Glomerular visceral epithelial cell (primary cell): ENCODE measurements at regions not wholly inside any gene's neighbourhood (a gene's known extent, or its start where the extent isn't known, plus 50 kb on each side); places are given as distances from the start of the nearest gene placed in this dataset.

ENCODE experiments used
- DNase-seq: peaks from one replicate; pipeline ENCODE4 v3.0.0-alpha.2; 2016; ENCODE audit errors: extremely low spot score

DNA sequence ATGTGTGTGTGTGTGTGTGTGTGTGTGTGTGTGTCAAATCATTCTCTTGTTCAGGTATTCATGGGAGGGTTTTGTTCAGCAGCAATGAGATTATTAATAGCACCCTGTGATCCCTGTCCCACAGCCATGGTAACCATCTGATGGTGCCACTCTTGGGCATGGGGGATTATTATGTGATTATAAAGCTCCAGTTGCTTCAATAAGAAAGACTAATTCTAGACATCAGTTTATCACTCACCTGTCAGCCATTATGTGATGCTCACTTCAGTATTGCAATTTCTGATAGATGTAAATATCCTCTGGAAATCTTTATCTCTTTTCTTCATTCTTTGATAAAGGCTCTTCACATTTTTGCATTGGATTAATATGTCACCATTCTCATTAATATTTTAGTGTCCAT is 145.9 kb upstream of the POU1F1 start:
- DNase-seq, result no peak

DNA sequence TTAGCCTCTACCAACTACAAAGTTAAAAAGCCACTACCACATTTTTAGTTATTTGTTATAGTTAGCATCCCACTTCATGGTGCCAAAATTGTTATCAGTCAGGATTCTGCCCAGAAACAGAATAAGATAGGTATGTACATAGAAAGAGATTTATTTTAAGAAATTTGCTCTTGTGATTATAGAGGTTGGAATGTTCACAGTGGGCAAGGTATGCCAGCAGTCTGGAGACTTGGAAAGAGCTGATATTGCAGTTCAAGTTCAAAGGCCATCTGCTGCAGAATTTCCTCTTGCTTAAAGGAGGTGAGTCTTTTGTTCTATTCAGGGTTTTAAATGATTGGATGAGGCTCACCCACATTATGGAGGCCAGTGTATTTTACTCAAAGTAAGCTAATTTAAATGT is 143.8 kb upstream of the POU1F1 start:
- no peak for DNase-seq

DNA sequence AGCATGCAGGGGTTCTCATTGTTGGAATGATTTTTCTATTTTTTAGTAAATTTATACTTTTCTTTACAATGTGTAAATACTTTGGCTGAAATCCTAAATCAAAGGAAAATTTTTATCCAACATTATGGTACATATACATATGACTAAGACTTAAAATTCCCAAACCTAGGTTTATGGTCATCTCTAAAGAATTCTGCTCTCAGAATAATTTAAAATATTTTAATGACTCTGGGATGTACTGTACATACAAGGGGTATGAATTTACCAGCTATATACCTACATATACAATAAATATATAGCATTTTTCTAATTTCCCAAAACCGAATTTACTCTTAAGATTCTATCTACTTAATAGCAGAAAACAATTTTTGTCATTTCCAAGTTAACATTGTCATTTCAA is 137.9 kb upstream of the POU1F1 start:
- no peak for DNase-seq

DNA sequence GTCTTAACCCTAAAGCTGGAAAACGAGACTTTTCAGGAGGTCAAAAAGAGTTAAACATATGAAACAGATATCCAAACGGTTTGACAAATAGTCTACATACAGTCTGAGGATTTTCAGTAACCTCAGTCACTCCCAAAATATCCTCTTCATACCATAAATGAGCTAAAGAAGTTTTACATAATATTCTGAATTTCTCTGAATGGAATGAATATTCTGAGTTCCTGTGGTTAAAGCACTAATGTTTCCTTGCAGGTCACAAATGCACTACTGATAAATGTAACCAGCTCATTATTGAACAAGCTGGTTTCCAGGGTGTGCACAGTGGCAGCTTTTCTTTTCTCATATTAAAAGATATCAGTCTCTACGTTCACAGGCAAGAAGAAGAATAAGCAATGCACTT is 137.4 kb upstream of the POU1F1 start:
- DNase-seq, result no peak

DNA sequence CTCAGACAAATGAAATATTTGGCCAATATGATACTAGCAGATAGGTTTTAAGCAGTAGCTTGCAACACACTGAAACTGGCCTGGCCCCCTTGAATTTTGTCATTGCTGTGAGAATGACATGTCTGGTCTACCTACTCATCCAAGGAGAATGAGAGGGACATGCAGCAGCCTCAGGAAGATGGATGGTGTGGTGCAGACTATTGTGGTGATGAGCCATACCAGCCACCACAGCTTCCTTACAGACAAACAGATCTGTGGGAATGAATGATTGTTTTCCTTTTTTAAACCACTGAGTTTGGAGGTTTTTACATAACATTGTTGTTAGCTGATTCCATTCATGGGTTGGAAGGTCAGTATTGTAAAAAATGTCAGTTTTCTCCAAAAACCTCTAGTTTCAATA is 133.7 kb upstream of the POU1F1 start:
- DNase-seq, result no peak

DNA sequence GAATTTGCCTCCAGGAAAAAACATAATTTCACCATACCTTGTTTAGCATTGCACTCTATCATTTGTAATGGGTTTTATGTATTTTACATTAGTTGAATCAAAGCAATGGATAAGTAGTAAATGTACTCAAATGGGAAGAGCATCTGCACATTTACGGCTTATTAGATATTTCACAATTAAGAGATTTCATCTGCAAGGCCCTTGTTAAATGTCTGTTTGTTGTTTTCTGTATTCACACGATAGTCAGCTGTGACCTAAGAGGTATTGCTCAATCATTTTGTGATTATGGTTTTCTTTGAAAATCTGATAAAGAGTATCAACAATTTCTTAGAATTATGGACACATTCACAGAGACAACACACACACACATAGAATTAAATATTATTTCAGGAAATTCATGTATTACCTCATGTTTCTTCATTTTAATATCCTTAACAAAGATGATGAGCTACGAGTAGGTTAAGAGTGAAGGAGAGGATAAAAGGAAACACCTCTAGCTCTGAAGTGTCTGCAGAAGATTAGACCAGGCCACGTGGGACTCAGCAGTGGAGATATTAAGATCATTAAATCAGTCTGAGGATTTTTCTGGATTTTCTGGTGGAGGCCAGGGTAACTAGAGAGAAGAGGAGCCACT is 121.9 kb upstream of the POU1F1 start:
- DNase-seq, result no peak

DNA sequence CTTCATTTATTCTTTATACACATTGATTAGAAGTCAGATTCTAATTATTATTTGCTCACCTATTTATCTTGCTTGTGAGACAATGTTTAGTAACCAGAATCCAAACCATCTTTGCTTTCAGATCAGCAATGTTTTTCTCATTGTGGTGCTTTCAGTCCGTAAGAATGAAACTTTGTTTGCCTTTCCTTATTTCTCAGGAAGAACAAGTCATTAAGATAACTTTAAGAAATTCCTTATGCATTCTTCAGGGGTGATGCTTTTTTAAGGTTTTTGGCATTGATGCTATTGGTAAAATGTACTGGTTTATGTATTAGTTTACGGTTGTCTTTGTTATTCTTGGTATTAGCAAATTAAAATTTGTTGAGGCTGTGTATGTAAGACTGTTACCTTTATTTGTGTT is 120.8 kb upstream of the POU1F1 start:
- DNase-seq, result no peak

DNA sequence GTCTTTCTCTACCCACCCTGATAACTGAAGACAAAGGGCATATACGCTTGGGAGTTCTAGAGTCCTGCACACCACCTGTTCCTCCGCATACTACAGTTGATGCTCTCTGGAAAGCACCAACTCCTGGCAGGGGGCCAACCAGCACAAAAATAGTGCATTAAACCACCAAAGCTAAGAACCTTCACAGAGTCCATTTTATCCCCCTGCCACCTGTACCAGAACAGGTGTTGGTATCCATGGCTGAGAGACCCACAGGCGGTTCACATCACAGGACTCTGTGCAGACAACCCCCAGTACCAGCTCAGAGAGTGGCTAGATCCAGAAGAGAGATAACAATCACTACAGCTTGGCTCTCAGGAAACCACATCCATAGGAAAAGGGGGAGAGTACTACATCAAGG is 114.4 kb upstream of the POU1F1 start:
- DNase-seq, result no peak

DNA sequence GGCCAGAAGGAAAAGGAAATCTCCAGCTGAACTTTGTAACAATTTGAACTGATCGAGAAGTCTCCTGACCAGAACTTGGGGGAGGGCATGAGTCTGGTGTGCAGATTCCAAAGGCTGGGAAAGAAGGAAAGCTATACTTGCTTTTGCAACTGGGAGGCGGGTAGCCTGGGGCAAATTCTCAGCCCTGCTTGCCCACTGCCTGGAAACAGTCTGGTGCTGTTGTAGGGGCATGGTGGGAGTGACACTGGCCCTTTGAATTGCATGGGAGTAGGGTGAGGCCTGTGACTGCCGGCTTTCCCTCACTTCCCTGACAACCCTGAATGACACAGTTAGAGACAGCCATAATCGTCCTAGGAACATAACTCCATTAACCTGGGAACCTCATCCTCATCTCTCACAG is 114.0 kb upstream of the POU1F1 start:
- DNase-seq, result no peak

DNA sequence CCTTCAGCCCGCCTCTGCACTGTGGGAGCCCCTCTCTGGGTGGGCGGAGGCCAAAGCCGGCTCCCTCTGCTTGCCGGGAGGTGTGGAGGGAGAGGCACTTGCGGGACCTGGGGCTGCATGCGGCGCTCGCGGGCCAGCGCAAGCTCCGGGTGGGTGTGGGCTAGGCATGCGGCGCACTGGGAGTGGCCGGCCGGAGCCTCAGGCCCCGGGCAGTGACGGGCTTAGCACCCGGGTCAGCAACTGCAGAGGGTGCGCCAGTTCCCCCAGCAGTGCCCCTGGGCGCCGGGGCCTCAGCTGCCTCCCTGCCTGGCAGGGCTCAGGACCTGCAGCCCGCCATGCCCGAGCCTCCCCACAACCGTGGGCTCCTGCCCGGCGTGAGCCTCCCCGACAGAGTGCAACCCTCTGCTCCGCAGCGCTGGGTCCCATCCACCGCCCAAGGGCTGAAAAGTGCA is 98.9 kb upstream of the POU1F1 start:
- DNase-seq, result no peak

DNA sequence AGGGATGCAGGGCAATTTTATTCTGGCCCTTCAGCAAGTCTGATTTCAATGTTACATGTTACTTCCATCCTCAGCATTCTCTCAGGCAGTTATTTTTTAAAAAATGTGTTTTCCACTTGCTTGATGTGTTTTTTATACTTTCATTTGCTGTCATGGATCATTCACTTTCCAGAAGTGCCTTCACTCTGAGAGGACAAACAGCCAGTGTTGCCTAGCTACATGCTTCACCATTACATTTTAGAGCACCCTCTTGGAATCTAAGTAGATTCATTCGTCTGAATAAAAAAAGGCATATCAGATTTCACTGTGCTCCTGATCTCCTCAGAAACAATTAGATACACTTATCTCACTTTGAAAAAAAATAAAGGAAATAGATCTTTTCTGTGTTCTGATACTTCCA is 93.6 kb upstream of the POU1F1 start:
- DNase-seq, result no peak

DNA sequence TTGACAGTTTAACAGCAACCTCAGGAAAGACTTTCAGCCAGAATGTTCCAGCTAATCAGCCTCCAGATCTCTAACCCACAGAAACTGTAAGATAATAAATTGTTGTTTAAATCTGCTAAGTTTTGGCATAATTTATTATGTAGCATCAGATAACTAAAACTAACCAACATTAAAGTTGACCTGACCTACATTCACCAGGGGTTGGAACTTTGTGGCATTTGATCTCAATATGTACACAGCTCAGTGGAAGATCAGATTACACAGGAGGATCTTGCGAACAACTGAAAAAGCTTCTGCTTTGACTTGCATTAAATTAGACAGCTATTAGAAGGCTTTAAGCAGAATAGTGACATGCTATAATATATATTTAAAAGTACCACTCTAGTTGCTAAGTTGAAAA is 91.4 kb upstream of the POU1F1 start:
- DNase-seq, result no peak

DNA sequence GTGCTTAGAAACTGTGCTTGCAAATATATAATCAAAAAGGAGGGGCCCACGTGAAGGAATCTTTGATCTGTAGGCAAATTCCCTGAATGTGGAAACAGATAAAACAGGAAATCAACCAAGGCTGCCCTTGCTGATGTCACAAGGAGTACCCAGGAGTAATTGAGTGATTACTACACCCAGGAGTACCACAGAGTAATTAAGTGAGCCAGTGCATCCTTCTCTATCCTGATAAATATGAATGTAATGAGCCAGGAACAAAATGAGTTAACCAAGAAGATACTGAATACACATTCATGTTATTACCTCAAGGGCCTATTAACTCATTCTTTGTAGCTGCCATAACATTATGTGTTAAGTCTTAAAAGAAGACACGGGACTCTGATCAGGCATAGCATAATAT is 87.3 kb upstream of the POU1F1 start:
- DNase-seq, result no peak

DNA sequence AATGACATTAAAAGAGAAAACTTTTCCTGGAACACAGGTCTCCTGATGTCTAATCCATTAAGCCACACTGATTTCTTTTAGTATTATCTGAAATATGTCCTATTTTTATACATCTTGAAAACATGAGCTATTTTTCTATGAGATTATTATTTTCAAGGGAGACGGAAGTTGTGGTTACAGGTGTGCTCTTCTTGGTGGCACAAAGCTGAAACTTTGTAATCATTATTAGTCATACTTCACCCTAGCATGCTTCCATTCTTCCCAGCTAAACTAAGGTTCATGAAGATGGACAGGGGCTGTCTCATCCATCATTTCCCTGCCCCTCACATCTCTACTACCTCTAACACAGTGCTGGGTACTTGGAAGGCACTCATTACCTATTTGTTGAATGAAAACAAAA is 85.6 kb upstream of the POU1F1 start:
- no peak for DNase-seq

DNA sequence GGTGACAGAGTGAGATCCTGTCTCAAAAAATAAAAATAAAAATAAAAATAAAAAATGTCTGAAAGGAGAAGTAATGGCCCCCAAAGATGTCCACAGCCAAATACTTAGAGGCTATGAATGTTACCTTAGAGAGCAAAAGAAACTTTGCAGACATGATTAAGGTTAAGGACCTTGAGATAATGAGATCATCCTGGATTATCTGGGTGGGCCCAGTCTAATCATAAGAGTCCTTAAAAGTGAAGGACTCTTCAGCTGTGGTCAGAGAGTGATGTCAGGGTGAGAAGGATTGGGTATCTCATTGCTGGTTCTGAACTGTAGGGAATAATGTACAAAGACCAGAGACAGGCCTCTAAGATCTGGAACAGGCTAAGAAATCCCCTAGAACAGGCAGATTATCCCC is 84.9 kb upstream of the POU1F1 start:
- no peak for DNase-seq

DNA sequence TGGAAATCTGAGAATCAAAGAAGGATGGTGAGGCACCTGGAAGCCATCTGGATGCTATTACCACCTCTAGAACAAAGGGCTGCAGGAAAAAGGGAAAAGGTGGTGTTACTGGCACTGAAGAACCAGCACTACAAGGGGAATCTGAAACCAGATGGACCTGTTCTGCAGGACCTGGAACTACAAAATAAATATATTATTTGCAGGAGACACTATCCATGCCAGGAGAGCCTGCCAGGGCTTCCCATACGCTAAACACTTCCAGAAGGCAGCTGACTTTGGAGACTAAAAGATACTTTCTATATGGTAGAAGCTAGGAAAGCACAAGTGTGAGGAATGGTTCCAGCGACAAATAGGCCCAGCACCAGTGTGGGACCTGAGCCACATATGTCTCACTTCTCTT is 83.4 kb upstream of the POU1F1 start:
- no peak for DNase-seq

DNA sequence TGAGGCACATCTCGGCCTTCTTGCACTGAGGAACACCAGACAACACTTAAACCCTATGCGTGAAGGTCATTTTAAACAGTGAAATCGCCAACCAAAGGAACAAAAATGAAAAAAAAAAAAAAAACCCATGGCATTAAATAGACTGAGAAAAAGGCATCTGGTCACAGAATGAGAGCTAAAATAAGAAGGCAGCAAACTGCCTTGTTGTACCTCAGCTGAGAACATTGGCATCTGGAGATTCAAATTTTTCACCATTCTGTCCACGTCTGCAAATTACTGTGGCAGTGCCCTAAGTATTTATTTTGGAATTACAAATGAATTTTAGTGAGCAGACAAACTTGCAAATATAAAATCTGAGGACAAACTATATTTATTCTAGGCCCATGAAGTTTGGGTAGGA is 82.6 kb upstream of the POU1F1 start:
- no peak for DNase-seq

DNA sequence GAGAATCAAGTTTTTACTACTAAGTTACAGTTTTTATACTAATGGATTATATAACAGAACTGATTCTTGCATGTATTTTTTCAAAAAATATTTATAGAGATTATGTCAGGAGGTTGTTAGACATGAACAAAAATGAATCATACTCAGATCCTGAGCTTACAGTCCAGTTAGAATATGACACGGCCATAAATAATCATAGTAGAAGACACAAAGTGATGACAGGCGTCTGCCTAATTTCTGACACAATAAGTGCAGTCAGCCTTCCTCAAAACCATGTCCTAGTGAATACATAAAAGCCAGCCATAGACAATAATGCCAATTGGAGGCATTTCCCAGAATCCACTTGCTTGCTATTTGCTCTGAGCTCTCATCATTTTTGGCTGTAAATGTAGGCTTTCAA is 81.7 kb upstream of the POU1F1 start:
- DNase-seq, result no peak

DNA sequence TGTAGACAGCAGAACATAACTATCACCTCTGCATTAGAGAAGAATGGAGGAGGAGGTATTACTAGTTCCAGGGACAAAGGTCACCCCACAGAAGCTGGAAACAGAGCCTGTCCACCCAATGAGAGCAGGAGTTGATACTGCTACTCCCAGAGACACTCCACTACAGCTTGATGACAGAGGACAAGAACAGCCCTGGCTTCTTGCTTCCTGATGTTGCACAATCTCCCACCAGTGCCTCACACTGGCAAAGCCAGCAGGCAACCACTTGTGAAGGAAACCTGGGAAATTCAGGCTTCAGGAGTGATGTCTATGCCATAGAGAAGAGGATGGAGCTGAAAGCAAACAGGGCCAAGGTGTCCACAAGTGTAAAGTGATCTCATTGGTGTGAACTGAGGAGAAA is 78.0 kb upstream of the POU1F1 start:
- no peak for DNase-seq

DNA sequence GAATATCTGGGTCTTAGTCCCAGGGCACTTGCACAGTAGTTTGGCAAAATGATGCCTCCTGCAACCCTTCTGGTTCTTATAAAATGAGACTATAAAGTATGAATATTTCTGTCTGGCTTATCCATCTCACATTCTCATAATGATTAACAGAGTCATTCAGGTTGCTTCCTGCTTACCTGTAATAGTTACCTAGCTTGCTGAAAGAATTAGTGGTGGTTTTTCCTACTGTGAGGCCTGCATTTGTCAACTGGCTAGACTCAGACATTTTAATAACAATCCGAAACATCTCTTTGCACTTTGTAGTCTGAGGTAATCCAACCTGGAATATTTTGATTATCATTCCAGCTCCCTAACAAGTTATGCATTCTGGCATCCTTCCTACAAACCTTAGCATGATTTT is 75.6 kb upstream of the POU1F1 start:
- no peak for DNase-seq

DNA sequence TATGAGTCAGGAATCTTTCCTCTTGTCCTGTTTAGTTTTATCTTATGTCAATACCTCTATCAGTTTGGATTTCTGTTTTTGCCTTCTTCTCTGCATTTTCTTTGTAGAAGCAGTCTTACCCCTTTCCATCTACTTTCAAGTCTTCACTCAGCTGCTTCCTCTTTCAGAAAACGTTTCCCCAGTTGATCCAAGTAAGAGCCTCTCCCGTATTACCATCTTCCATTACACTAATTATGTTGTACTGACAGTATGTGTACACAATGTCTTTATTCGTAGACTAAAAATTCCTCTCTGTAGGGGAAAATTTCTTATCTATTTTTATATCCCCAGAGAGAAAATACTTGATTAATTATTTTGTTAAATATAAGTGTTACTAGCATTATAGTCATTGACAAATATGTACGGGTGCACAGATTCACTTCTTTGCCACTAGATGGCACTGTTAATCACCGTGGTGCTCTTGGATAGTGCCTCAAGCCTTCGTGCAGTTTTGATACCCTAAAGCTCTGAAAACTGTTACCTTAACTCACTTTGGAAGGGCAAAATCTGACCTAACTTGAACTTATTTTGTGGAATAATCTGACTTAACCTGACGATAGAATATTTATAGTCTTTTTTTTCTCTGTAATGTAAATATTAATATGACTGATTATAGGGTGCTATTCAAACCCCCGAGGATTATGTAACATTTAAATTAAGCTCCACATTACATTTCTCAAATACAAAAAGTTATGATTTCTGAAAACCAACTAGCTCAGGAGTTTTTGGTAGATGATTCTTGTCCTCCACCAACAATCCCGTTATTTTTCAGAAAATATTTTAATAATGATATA is 74.2 kb upstream of the POU1F1 start:
- DNase-seq, result peak; percentile 44

DNA sequence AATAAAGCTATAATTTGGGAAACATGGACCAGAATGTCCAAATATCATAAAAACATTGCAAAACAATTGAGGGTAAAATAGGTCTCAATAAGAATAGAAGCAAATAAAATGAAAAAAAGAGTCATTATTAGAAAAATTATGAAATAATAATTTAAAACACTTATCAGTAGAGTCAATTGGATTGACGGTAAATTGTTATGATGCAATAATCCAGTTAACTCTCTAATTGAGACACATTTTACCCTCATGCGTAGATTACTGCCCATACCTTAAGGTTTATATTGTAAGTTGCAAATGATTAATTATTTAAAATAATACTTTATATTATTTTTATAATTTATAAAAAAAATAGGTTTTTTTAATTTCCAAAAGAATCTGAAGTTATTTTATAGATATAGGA is 73.4 kb upstream of the POU1F1 start:
- DNase-seq, result no peak

DNA sequence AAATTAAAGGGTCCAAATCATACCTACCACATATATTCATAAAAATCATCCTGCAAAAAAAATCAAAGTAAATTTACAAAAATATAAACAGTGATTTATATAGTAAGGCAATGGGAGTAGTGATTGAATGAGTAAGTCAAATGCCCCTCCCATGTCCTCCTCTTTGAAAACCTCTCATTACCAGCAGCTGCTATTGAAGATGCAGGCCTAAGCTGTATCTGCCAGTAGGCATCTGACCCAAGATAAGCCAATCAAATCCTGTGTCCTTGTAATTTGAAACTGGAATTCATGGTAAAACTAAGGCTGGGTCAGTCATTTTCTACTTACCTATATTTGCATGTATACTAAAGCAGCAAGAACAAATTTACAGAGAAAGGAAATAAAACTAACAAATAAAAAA is 60.4 kb upstream of the POU1F1 start:
- no peak for DNase-seq

DNA sequence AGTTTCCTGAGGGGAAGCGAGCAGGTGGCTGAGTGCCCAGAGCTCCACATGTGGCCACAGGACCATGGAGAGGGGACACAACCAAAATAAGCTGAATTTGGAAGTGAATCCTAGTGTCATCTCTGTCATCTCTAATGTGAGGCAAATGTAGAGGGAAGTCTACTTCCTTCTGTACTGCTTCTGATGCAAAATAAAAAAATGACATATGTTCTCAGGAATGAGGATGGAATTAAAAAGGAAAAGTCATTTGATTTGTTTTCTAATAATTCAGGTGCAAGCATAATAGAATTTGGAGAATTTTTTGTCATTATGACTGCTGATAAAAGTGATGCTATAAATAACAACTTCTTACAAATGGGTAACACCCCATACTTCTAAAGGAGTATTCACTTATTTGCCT is 59.5 kb upstream of the POU1F1 start:
- no peak for DNase-seq
